WI38 (cell line): ENCODE measurements at regions not wholly inside any gene's neighbourhood (a gene's known extent, or its start where the extent isn't known, plus 50 kb on each side); places are given as distances from the start of the nearest gene placed in this dataset.

ENCODE experiments used
- H3K4me3 ChIP-seq: 2 replicates; pipeline ENCODE4 v1.5.1; 2011; ENCODE audit warnings: low read depth, mild to moderate bottlenecking, control low read depth, low read length
- CTCF ChIP-seq: IDR thresholded peaks from 2 replicates; pipeline ENCODE4 v1.5.1; 2012; ENCODE audit warnings: low read depth, mild to moderate bottlenecking, control low read depth, low read length

- TF ChIP-seq CTCF = no peak
- H3K4me3 ChIP-seq = no peak overlapping the region
Observed at GRCh38 chr14:98714626-98715425, 557.2 kb downstream of the BCL11B start.

GRCh38 chr14:98716133-98716532 is 555.9 kb downstream of the BCL11B start:
- TF ChIP-seq CTCF = no peak
- H3K4me3 ChIP-seq = no peak overlapping the region

GRCh38 chr14:98721061-98721460 is 550.9 kb downstream of the BCL11B start:
- no peak overlapping the region for H3K4me3 ChIP-seq
- no peak for TF ChIP-seq CTCF

GRCh38 chr14:98724734-98725133 is 547.3 kb downstream of the BCL11B start:
- no peak for TF ChIP-seq CTCF

GRCh38 chr14:98725191-98725590 is 546.8 kb downstream of the BCL11B start:
- H3K4me3 ChIP-seq = no peak overlapping the region
- no peak for TF ChIP-seq CTCF

More at GRCh38 chr14:98724734-98725133, 547.3 kb downstream of the BCL11B start:
- H3K4me3 ChIP-seq = no peak overlapping the region

- TF ChIP-seq CTCF = no peak
- no peak overlapping the region for H3K4me3 ChIP-seq
Observed at GRCh38 chr14:98725676-98726075, 546.3 kb downstream of the BCL11B start.

GRCh38 chr14:98726585-98727405 is 545.2 kb downstream of the BCL11B start:
- no peak for TF ChIP-seq CTCF
- no peak overlapping the region for H3K4me3 ChIP-seq
